DND-41 (cell line): ENCODE measurements at regions not wholly inside any gene's neighbourhood (a gene's known extent, or its start where the extent isn't known, plus 50 kb on each side); places are given as distances from the start of the nearest gene placed in this dataset.

ENCODE experiments used
- ATAC-seq: fragments of 200-7000 bp; cut with Tn5 transposase; 3 replicates; pipeline ENCODE4 v1.9.1; 2021; ENCODE audit warnings: low read depth; ENCODE audit not compliant: insufficient read depth
- DNase-seq: peaks from one replicate; pipeline ENCODE4 v3.0.0-alpha.2; 2020
- H2AFZ ChIP-seq: 2 replicates; pipeline ENCODE4 v1.6.0; 2012; ENCODE audit warnings: low read depth, low read length
- H3K27ac ChIP-seq: 2 replicates; pipeline ENCODE4 v1.5.1; 2012; ENCODE audit warnings: low read length, inconsistent platforms
- H3K27me3 ChIP-seq: fragments of 200-600 bp; sonication (generic); 2 replicates; pipeline ENCODE4 v1.6.0; 2012; ENCODE audit warnings: low read length, mild to moderate bottlenecking, inconsistent platforms; ENCODE audit not compliant: insufficient read depth, poor library complexity
- H3K36me3 ChIP-seq: 2 replicates; pipeline ENCODE4 v1.5.1; 2012; ENCODE audit warnings: low read length, inconsistent platforms; ENCODE audit not compliant: insufficient read depth
- H3K4me1 ChIP-seq: 2 replicates; pipeline ENCODE4 v1.5.1; 2012; ENCODE audit warnings: mild to moderate bottlenecking, low read length; ENCODE audit not compliant: insufficient read depth
- H3K4me2 ChIP-seq: 2 replicates; pipeline ENCODE4 v1.6.0; 2012; ENCODE audit warnings: mild to moderate bottlenecking, moderate library complexity, low read length, inconsistent platforms; ENCODE audit not compliant: insufficient read depth
- H3K4me3 ChIP-seq, 2 experiments: fragments of 200-600 bp in 1 of 2; shearing (Covaris generic) in 1 of 2; 2 replicates each; pipeline ENCODE4 v1.5.1; 2012 to 2016; ENCODE audit warnings: inconsistent platforms in 2 of 2, low read length in 2 of 2, mild to moderate bottlenecking in 2 of 2, low read depth in 1 of 2, moderate library complexity in 1 of 2
- H3K79me2 ChIP-seq: 2 replicates; pipeline ENCODE4 v1.6.0; 2012; ENCODE audit warnings: low read length, inconsistent platforms; ENCODE audit not compliant: insufficient read depth
- H3K9ac ChIP-seq: 2 replicates; pipeline ENCODE4 v1.6.0; 2012; ENCODE audit warnings: low read depth, mild to moderate bottlenecking, inconsistent platforms, low read length, moderate library complexity
- H3K9me3 ChIP-seq: 2 replicates; pipeline ENCODE4 v1.5.1; 2012; ENCODE audit warnings: low read length, moderate library complexity, mild to moderate bottlenecking, inconsistent platforms; ENCODE audit not compliant: insufficient read depth, severe bottlenecking
- H4K20me1 ChIP-seq: 2 replicates; pipeline ENCODE4 v1.6.0; 2012; ENCODE audit warnings: low read length; ENCODE audit not compliant: insufficient read depth
- CTCF ChIP-seq: IDR thresholded peaks from 2 replicates; pipeline ENCODE4 v1.5.1; 2012; ENCODE audit warnings: borderline replicate concordance, low read length, moderate library complexity, mild to moderate bottlenecking; ENCODE audit not compliant: poor library complexity, severe bottlenecking; ENCODE audit errors: extremely low read depth
- EZH2 ChIP-seq: IDR thresholded peaks from 3 replicates; pipeline ENCODE4 v1.6.1; 2012; ENCODE audit warnings: borderline replicate concordance, low read depth, mild to moderate bottlenecking, moderate library complexity, low read length, inconsistent platforms; ENCODE audit not compliant: severe bottlenecking

- H3K4me3 ChIP-seq = no peak overlapping the region
- H3K27me3 ChIP-seq = peaks cover 24% of the 10 kb centered on the region
- no peak for DNase-seq
- H3K9ac ChIP-seq = no peak overlapping the region
- ATAC-seq = no peak
- H2AFZ ChIP-seq = no peak overlapping the region
- H3K4me1 ChIP-seq = no peaks in the 10 kb centered on the region
- TF ChIP-seq CTCF (no peak), EZH2 (no peak)
- H3K27ac ChIP-seq = no peak overlapping the region
- no peaks in the 10 kb centered on the region for H3K36me3 ChIP-seq
- no peak overlapping the region for H3K4me2 ChIP-seq
- H4K20me1 ChIP-seq = no peaks in the 10 kb centered on the region; the same call in 1 of the 2 replicates
- no peaks in the 10 kb centered on the region for H3K9me3 ChIP-seq
- H3K79me2 ChIP-seq = no peaks in the 10 kb centered on the region
These were observed 135.6 kb upstream of the PRMT8 start for GRCh38 chr12:3355378-3355900.

- H3K36me3 ChIP-seq = no peaks in the 10 kb centered on the region
- H3K9me3 ChIP-seq = no peaks in the 10 kb centered on the region
- no peak overlapping the region for H3K9ac ChIP-seq
- H4K20me1 ChIP-seq = no peaks in the 10 kb centered on the region; the same call in 1 of the 2 replicates
- no peak overlapping the region for H2AFZ ChIP-seq
- H3K4me3 ChIP-seq = no peak overlapping the region
- DNase-seq (no peak), ATAC-seq (no peak)
- H3K4me2 ChIP-seq = no peak overlapping the region
- H3K4me1 ChIP-seq = no peaks in the 10 kb centered on the region
- TF ChIP-seq CTCF = no peak
- no peak for TF ChIP-seq EZH2
- H3K27ac ChIP-seq = no peak overlapping the region
- H3K27me3 ChIP-seq = peaks cover 19% of the 10 kb centered on the region
- H3K79me2 ChIP-seq = no peaks in the 10 kb centered on the region
These were observed 133.0 kb upstream of the PRMT8 start for GRCh38 chr12:3357950-3358525.

GRCh38 chr12:3359478-3359877 lies 131.5 kb upstream of the PRMT8 start:
- Histone ChIP-seq H4K20me1 (no peaks in the 10 kb centered on the region; the same call in 1 of the 2 replicates), H3K9me3 (no peaks in the 10 kb centered on the region), H3K27me3 (peaks cover 19% of the 10 kb centered on the region), H3K9ac (no peak overlapping the region), H3K27ac (no peak overlapping the region), H3K4me1 (no peaks in the 10 kb centered on the region), H3K4me3 (no peak overlapping the region), H3K36me3 (no peaks in the 10 kb centered on the region), H3K4me2 (no peak overlapping the region), H3K79me2 (no peaks in the 10 kb centered on the region), H2AFZ (no peak overlapping the region)
- TF ChIP-seq CTCF = no peak
- no peak for TF ChIP-seq EZH2
- ATAC-seq (no peak), DNase-seq (no peak)
